Activated T-helper 17 cell treated with anti-CD3 and anti-CD28 coated beads, Interleukin-2, amount 50 U/mL, for 72 hours (primary cell): ENCODE measurements at regions not wholly inside any gene's neighbourhood (a gene's known extent, or its start where the extent isn't known, plus 50 kb on each side); places are given as distances from the start of the nearest gene placed in this dataset.

ENCODE experiments used
- ATAC-seq: fragments of 150-1000 bp; cut with Tn5 transposase; replicated peaks from 2 replicates; pipeline ENCODE4 v1.10.0; 2021; ENCODE audit warnings: mild to moderate bottlenecking, moderate library complexity
- H3K27ac Mint-ChIP-seq: one replicate; pipeline ENCODE4 v1.8.0; 2022; ENCODE audit warnings: mixed read lengths
- H3K27me3 Mint-ChIP-seq: one replicate; pipeline ENCODE4 v1.8.0; 2022; ENCODE audit warnings: mixed read lengths
- H3K36me3 Mint-ChIP-seq: one replicate; pipeline ENCODE4 v1.8.0; 2022; ENCODE audit warnings: low read depth, mild to moderate bottlenecking, mixed read lengths
- H3K4me1 Mint-ChIP-seq: one replicate; pipeline ENCODE4 v1.8.0; 2022; ENCODE audit warnings: mixed read lengths
- H3K4me3 Mint-ChIP-seq: one replicate; pipeline ENCODE4 v1.8.0; 2022; ENCODE audit warnings: mild to moderate bottlenecking, mixed read lengths
- H3K9me3 Mint-ChIP-seq: one replicate; pipeline ENCODE4 v1.8.0; 2022; ENCODE audit warnings: mixed read lengths

DNA sequence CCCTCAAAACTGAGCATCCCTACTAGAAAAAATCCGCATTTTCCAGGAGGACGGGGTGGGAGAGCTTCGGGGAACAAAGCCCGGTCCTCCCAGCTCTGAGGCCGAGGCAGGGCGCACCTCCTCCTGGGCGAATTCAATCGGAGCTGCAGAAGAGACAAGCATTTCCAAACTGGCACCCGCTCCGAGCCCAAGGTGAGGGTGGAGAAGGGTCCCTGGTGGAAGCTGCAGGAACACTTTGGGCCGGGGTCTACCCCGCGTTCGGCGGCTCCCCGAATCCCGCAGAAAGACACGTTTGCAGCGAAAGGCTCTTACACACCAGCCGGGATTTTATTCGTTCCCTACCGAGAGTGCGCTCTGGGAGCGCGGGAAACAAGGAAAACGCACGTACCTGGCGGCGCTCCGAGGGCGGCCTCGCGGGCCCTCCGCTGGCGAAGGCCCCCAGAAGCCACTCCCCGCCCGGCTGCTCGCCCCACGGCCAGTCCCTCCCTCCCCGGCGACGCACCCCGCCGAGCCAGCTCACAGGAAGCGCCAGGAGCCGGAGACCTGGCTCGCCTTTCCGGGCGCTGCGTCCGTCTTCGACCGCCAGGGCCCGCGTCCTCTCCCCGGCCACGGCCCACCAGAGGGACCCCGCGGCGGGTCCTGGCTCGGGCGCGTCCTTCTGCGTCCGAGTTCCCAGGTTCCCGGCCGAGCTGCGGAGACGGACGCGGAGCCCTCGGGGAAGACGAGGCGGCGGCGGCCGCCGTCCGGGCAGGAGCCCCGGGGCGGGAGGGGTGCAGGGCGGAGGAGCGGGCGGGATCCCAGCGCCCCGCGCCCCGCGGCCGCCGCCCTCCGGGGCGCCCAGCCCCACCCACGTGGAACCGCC lies 49.8 kb upstream of the BAHCC1 start:
- ATAC-seq: peak; percentile 65
- Mint-ChIP-seq H3K27me3 (peaks cover 14% of the 10 kb centered on the region), H3K36me3 (peaks cover 10% of the 10 kb centered on the region), H3K4me3 (peak overlapping the region; percentile 61), H3K4me1 (peaks cover 5% of the 10 kb centered on the region), H3K9me3 (no peaks in the 10 kb centered on the region), H3K27ac (no peak overlapping the region)
